HepG2 (cell line): ENCODE measurements at regions not wholly inside any gene's neighbourhood (a gene's known extent, or its start where the extent isn't known, plus 50 kb on each side); places are given as distances from the start of the nearest gene placed in this dataset.
A peak's percentile ranks its signal among the peaks of the same experiment; 100 is the strongest.

Source experiments
- AFF4 ChIP-seq: sonication (generic); formaldehyde crosslinking; IDR thresholded peaks from 2 replicates; pipeline ENCODE4 v1.4.0; 2020; ENCODE audit warnings: missing genetic modification reagents
- ATF3 ChIP-seq: sonication (generic); formaldehyde crosslinking; IDR thresholded peaks from 2 replicates; pipeline ENCODE4 v1.4.0; 2020; ENCODE audit warnings: missing genetic modification reagents
- ATF4 ChIP-seq, 2 experiments: fragments of 450-650 bp in 1 of 2; sonication (generic) in 1 of 2; formaldehyde crosslinking; IDR thresholded peaks; 2 replicates each; pipeline versions ENCODE4 v1.5.0 to v1.8.0; 2020 to 2022; ENCODE audit warnings: mild to moderate bottlenecking in 1 of 2, missing genetic modification reagents in 1 of 2
- ELF1 ChIP-seq: sonication (generic); formaldehyde crosslinking; IDR thresholded peaks from 2 replicates; pipeline ENCODE4 v1.4.0; 2020; ENCODE audit warnings: missing genetic modification reagents
- EP300 ChIP-seq, 3 experiments: sonication (generic) in 1 of 3; formaldehyde crosslinking in 1 of 3; IDR thresholded peaks; 2 replicates each; pipeline versions ENCODE4 v1.5.1 to v1.6.1; 2011 to 2020; ENCODE audit warnings: low read depth in 2 of 3, low read length in 2 of 3, borderline replicate concordance in 1 of 3, improper control_type of control experiment in 1 of 3, mild to moderate bottlenecking in 1 of 3, missing genetic modification reagents in 1 of 3, moderate library complexity in 1 of 3
- GZF1 ChIP-seq: sonication (generic); formaldehyde crosslinking; IDR thresholded peaks from 2 replicates; pipeline ENCODE4 v1.5.1; 2020; ENCODE audit warnings: mild to moderate bottlenecking, missing genetic modification reagents
- JARID2 ChIP-seq: sonication (generic); formaldehyde crosslinking; IDR thresholded peaks from 2 replicates; pipeline ENCODE4 v1.8.1; 2023; ENCODE audit warnings: missing genetic modification reagents, inconsistent platforms; ENCODE audit not compliant: insufficient replicate concordance
- KAT2B ChIP-seq: fragments of 150-350 bp; IDR thresholded peaks from 2 replicates; pipeline ENCODE4 v1.6.1; 2014; ENCODE audit warnings: low read depth, low read length, borderline replicate concordance
- NFKBIZ ChIP-seq: IDR thresholded peaks from 2 replicates; pipeline ENCODE4 v1.6.1; 2018; ENCODE audit warnings: missing genetic modification reagents, missing compliant biosample characterization
- PBX2 ChIP-seq: IDR thresholded peaks from 2 replicates; pipeline ENCODE4 v1.6.1; 2016; ENCODE audit warnings: control low read depth
- TFE3 ChIP-seq: IDR thresholded peaks from 2 replicates; pipeline ENCODE4 v1.6.1; 2016
- XBP1 ChIP-seq: sonication (generic); formaldehyde crosslinking; IDR thresholded peaks from 2 replicates; pipeline ENCODE4 v1.5.0; 2020; ENCODE audit warnings: missing genetic modification reagents
- ZBTB33 ChIP-seq: sonication (generic); formaldehyde crosslinking; IDR thresholded peaks from 2 replicates; pipeline ENCODE4 v1.4.0; 2020; ENCODE audit warnings: missing genetic modification reagents
- ZC3H4 ChIP-seq: sonication (generic); formaldehyde crosslinking; IDR thresholded peaks from 2 replicates; pipeline ENCODE4 v1.4.0; 2020; ENCODE audit warnings: missing genetic modification reagents, borderline replicate concordance
- ZNF224 ChIP-seq: sonication (generic); formaldehyde crosslinking; IDR thresholded peaks from 2 replicates; pipeline ENCODE4 v1.5.0; 2020; ENCODE audit warnings: mild to moderate bottlenecking, missing genetic modification reagents
- ZNF264 ChIP-seq: sonication (generic); formaldehyde crosslinking; IDR thresholded peaks from 2 replicates; pipeline ENCODE4 v1.4.0; 2020; ENCODE audit warnings: missing genetic modification reagents
- ZNF33B ChIP-seq: sonication (generic); formaldehyde crosslinking; IDR thresholded peaks from 2 replicates; pipeline ENCODE4 v1.5.1; 2020; ENCODE audit warnings: mild to moderate bottlenecking, missing genetic modification reagents
- ZNF792 ChIP-seq: IDR thresholded peaks from 2 replicates; pipeline ENCODE4 v1.6.1; 2016
- ZNF816 ChIP-seq: sonication (generic); formaldehyde crosslinking; IDR thresholded peaks from 2 replicates; pipeline ENCODE4 v1.8.0; 2022; ENCODE audit warnings: missing genetic modification reagents, mild to moderate bottlenecking, borderline replicate concordance

- TF ChIP-seq ZNF224 = 0 out of 2 replicates have a peak, but pooled peaks have one; percentile 37
- TF ChIP-seq ZNF264 (CRISPR knock-in tag) = 0 out of 2 replicates have a peak, but pooled peaks have one; percentile 25
- TF ChIP-seq NFKBIZ (CRISPR knock-in tag) = no peak
- TF ChIP-seq EP300 (IDR thresholded peaks at IDR 0.05; ENCODE audit: low read depth in 2 of 2, low read length in 2 of 2) = no peak
- TF ChIP-seq EP300 (CRISPR knock-in tag; IDR thresholded peaks at IDR 0.05; ENCODE audit: borderline replicate concordance) = 0 out of 2 replicates have a peak, but pooled peaks have one; percentile 11
- no peak for TF ChIP-seq JARID2 (CRISPR knock-in tag)
- peak in 1 of 2 experiments; percentile 61; a peak in 1 of 4 replicates for TF ChIP-seq ATF4 (CRISPR knock-in tag; IDR thresholded peaks at IDR 0.05)
- peak; percentile 64 for TF ChIP-seq TFE3
- 0 out of 2 replicates have a peak, but pooled peaks have one; percentile 57 for TF ChIP-seq GZF1
- no peak for TF ChIP-seq AFF4 (CRISPR knock-in tag)
- peak; percentile 33; the same call in 1 of the 2 replicates for TF ChIP-seq XBP1 (CRISPR knock-in tag)
- no peak; the same call in 1 of the 2 replicates for TF ChIP-seq ATF3
- peak; percentile 65; the same call in 1 of the 2 replicates for TF ChIP-seq ZNF816 (CRISPR knock-in tag)
- no peak for TF ChIP-seq PBX2 (CRISPR knock-in tag)
- no peak for TF ChIP-seq ZBTB33
- no peak for TF ChIP-seq ZNF33B (CRISPR knock-in tag)
- no peak for TF ChIP-seq ZC3H4 (CRISPR knock-in tag)
- no peak for TF ChIP-seq KAT2B
- peak; percentile 47; the same call in 1 of the 2 replicates for TF ChIP-seq ZNF792 (CRISPR knock-in tag)
- TF ChIP-seq ELF1 (CRISPR knock-in tag) = no peak
Observed at GRCh38 chr9:94030318-94031179, 53.7 kb upstream of the PTPDC1 start (continued).
